Stimulated activated naive CD8-positive, alpha-beta T cell treated with anti-CD3 and anti-CD28 coated beads, Interleukin-15, Interleukin-2, amounts not matched to agents 100 U/mL and 50 U/mL, for 24 hours (primary cell): ENCODE measurements at regions not wholly inside any gene's neighbourhood (a gene's known extent, or its start where the extent isn't known, plus 50 kb on each side); places are given as distances from the start of the nearest gene placed in this dataset.

Experiments used
- ATAC-seq: fragments of 150-1000 bp; cut with Tn5 transposase; one replicate; pipeline ENCODE4 v1.10.0; 2021
- DNase-seq: peaks from one replicate; pipeline ENCODE4 v3.0.0; 2021

DNA sequence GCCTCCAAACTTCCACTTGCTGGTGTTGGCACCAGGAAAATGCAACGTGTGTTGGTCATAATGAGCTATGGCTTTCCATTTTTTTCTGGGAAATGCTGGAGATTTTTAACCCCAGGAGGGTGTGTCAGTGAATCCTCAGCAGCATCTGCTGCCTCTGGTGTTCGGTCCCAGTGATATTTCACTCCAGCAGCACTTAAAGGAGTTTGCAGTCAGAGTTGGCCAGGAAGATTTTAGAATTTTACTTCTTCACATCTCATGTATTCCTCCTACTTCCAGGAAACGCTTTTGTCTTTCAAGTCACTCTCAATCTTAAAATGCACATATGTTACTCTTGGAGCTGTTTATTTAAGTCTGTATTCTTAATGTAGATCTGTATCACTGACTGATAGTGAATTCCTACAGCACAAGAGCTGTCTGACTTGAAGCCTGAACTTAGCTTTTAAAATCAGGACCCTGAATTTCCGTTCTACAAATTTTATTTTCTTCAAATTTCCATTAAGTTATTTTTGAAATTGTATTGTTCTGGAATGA is 903.4 kb upstream of the SLC10A2 start:
- no peak for ATAC-seq

DNA sequence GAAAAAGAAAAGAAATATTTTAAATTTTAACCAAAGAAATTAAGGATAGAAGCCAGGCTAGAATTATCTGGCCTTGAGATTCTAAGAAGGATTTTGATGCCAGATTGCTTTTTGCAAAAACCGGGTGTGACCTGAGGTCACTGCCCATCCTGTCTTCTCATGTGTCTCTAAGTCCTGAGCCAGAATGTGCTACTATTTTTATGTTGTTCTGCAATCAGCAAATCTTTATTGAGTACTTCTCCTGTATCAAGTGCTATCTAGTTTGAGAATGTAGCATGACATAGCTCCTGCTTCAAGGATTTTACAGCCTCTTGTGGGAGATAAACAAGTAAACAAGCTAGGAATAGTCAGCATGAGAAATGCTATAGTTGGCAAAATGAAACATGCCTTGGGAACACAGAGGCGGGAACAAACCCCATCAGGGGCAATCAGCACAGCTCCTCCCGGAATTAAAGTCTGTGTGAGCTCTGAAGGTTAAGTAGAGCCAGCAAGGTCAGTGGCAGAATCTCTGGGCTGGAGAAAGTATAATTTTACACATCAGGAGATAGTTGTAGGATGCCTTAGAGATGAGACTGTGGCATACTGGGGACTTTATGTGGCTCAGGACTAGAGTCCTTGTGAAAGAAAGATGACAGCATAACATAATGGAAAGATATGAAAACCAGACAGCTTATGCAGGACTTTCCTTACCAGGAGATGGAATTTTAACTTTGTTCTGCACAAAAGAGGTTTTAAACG is 899.5 kb upstream of the SLC10A2 start:
- DNase-seq (no peak), ATAC-seq (no peak)

More for the DNA sequence above, 903.4 kb upstream of the SLC10A2 start:
- DNase-seq, result no peak

DNA sequence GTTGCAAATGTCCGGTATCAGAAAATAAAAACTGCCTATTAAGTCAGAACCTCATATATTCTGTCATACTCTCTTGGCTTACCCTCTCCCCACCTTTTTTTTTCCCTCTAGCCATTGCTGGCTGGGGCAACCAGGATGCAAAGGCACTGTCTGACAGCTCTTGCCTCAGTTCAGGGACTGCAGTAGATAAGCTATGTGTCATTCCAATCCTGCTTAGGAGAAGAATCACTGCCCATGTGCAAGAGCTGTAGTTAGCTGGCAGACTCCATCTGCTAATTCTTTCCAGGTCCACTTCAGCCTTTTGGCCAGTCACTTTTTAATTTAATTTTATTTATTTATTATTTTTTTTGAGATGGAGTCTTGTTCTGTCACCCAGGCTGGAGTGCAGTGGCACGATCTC is 895.6 kb upstream of the SLC10A2 start:
- no peak for ATAC-seq
- DNase-seq, result no peak

DNA sequence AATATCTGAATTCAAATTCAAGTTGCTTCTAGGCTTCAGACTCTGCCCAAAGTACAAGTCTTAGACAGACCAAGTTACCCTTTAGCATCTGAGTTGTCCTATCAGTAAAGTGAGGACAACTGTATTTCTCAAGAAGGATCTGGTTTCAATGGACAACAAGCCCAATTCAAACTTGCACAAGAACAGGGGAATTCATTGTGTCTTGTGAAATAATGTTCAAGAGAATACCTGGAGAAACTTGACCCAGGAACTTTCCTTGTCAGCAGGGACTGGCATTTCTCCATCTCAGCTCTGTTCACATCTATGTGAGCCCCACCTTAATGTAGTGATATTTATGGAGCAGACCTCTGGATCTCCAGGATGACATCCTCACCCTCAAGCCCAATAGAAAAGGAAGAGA is 894.9 kb upstream of the SLC10A2 start:
- no peak for ATAC-seq
- no peak for DNase-seq

DNA sequence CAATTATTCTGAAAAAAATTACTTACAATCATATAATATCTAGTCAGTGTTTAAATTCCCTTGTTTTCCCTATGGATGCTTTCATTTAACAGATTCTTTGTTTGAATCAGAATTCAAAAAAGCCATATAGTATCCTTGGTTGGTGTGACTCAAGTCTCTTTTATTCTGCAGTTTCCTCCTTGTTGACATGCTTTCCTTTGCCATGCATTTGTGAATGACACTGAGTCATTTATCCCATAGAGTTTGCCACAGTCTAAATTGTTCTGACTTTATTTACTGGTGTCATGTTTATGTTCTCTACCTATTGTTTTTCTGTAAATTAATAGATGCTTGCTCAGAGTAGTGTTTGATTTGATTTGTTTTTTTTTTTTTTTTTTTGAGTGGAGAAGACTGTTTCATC is 893.8 kb upstream of the SLC10A2 start:
- no peak for ATAC-seq
- DNase-seq, result no peak

DNA sequence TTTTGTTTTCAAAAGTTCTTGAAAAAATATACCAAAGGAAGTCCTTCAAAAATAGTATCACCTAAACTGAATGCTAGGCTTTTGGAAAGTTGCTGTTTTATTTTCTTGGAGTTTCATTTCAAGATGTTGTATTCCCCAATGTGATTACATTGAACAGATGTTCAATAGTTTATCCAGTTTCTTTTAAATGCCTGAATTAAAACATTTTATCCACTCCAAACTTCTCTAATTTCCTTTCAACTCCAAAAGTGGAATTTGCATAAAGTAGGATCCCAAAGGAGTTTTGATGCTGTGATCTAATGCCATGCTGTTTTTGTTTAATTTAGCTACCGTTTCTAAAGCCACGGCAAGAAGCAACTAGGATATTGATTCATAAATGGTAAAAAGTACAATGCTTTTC is 892.5 kb upstream of the SLC10A2 start:
- ATAC-seq (no peak), DNase-seq (no peak)

DNA sequence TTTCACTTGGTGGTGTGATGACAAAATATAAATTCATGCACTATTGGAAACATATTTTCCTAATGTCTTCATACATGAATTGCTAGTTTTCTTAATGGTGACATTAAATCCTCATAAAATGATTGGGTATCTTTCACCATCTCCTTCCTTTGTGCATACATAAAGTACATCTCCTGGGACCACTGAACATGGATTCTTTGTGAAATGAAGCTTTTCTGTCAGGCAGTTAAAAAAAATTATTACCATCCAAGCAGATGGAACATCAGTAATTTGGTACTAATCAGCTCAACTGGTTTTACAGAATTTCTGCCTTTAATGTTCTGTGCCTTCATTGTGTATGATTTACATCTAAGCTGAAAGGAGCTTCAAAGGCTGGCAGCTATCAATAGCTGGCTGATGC is 891.7 kb upstream of the SLC10A2 start:
- no peak for ATAC-seq
- DNase-seq, result no peak

DNA sequence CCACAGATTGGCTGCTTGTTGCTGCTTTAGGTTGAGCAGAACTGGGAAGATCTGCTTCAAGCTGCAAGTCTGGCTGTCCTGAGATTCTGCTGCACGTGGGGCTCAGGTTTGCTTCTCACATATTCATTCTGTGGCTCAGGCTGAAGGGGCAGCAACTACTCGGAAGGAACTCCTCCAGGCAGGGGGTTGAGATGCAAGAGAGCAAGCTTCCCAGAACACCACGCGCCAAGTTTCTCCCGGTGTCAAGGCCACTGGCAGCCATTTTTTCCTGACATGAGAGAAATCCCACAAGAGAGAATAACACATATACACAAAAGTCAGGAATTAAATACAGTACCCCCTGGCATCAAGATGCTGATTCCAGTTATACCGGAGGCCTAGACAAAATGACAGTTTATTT is 887.6 kb upstream of the SLC10A2 start:
- ATAC-seq (no peak), DNase-seq (no peak)

DNA sequence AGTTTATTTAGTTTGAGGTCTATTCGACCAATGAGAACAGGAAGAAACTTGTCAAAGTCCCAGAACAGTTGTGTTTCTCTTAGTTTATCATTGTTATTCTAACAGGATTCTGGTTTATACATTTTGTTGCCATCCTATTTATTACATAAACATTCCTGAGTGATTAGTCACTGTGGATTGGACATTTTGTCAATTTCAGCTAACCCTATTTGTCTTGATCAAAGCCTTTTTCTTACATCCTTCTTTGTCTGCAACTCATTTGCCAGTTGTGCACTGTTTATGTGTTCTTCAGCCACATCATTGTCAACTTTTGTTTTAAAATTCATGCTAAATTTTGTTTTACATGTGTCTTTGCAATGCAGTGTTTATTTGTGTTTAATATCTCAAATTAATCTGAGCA is 886.0 kb upstream of the SLC10A2 start:
- no peak for ATAC-seq
- DNase-seq, result no peak

DNA sequence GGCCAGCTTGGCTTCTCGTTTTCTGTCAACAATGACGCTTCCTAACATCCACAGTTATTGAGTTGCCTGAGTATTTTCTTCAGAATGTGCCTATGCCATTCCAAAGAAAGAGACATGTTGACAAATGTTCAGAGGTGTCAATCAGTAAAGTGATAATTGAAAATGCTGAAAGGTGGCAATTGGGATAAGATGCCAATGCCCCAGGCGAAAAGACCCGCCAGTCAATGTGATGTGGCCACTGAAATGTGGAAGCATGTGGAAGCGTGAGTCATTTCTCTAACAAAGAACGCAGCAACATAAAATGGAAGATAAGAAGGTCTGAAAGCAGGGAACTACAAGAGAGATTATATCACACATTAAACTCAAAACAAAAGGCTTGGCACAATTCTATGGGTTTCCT is 882.2 kb upstream of the SLC10A2 start:
- DNase-seq (no peak), ATAC-seq (no peak)

DNA sequence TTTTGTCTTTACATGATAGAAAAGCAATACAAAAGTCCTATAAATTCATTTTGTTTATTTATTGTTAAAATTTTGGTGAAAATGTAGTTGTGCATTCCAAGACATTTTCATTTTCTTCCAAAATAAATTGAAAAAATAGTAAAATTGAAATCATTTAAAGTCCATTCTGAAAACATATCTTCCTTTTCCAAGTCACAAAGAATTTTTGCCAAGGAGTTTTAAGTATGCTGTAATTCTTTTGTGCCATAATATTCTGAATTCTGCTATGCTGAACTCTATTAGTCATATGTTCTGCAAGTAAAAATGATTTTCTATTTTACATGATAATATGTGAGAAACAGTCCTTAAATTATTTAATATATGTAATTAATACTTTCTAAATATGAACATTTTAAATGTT is 879.6 kb upstream of the SLC10A2 start:
- ATAC-seq, result no peak
- DNase-seq, result no peak

DNA sequence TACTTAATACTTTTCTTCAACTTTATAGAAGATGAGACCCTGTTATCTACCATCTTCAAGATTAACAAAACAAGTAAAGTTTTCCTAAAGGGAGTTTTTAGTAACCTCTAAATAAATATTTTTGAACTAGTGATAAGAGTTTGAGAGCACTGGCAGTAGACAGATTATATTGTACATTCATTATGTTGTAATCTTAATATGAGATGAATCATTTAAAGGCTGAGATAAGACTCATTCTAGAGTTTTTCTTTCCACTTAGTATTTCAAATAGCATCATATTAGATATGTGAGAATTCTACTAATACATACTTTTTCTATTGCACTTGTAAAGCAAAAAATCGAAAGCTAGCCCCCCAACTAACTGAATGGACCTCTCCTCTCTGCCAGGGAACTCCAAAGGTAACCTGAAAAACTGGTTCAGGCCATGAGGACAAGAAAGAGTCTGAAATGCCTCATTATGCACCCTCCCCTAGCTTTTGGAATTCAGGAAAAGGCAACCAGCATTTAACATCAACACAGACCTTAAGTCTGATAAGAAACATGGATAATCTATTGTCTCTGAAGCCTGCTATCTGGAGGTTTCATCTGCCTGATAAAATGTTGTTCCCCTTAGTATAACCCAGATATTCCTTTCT is 875.4 kb upstream of the SLC10A2 start:
- DNase-seq (no peak), ATAC-seq (no peak)

DNA sequence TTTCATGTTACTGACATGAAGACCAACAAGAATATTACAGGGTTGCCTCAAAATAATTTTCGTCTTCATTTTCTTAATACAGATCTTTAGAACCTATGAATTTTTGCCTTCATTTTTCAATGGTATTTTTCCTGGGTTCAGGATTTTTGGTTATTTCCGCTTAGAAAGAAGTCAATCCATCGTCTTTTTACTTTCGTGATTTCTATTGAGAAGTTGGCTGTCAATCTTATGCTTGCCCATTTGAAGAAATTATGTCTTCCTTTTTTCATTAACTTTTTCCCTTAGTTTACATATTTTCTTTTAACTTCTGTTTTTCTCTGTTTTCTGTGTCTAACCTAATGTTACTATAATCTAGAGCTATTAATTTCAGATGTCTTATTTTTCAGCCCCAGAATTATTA is 868.9 kb upstream of the SLC10A2 start:
- DNase-seq (no peak), ATAC-seq (no peak)

DNA sequence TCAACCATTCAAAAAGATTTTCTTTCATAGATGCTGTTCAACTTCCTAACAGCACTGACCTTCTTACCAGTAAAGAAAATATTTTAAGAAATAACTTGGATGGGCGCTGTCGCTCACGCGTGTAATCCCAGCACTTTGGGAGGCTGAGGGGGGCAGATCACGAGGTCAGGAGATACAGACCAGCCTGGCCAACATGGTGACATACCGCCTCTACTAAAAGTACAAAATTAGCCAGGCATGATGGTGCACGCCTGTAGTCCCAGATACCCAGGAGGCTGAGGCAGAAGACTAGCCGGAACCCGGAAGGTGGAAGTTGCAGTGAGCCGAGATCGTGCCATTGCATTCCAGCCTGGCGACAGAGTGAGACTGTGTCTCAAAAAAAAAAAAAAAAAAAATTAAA is 865.7 kb upstream of the SLC10A2 start:
- no peak for ATAC-seq
- no peak for DNase-seq

DNA sequence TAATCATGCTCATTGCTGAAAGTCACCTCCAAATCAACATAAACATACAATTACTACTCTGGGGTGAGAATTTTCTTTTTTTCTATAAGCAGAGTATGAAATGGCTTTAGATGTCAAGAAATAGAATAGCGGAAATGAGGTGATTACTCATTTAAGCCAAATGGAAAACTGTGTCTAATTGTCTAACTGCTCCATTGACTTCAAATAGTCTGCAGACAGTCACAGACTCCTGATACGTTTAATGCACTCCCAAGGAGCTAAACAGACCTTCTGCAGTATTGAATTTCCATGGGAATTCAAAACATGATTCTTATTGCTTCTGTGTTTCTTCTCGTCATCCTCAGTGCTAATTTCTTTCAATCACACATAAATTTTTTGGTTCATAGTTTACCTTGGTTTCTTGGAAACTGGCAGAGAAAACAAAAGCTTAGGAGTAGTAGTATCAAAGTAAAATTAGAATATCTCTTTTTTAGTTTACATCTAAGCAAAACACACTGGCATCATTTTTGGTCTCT is 865.2 kb upstream of the SLC10A2 start:
- DNase-seq (no peak), ATAC-seq (no peak)

DNA sequence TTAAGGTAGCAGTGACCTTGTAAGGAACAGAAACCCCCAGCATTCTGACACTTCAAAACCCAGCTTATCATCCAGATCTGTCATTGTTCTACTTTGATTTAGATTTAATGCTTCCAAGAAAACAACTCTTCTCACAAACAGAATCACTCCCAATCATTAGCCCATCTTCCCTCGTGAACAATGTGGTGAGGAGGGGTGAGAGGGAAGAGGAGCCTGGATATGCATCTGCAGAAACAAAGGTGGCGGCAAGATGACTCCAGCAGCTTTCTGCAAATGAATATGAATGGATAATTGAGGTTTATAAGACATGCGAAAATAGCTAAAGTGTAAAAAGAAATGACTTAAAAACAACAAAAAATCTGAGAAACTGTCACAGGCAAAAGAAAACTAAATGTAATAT is 859.9 kb upstream of the SLC10A2 start:
- ATAC-seq (no peak), DNase-seq (no peak)

DNA sequence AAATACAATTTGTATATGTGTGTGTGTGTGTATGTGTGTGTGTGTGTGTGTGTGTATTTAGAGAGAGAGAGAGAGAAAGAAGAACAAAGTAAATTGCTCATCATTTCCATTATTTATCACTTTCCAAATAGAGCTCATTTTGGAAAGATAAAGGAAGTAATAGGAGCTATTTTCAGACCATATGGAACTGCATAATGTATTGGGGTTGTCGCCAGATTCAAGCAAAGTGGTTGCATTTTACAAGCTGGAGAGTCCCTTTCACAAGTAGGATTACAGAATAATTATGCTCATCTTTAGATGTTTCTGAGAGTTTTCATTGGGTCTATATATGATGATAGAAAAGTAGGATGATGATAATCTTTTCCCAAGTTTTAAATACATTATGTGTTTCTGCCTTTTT is 842.7 kb upstream of the SLC10A2 start:
- DNase-seq (no peak), ATAC-seq (no peak)

DNA sequence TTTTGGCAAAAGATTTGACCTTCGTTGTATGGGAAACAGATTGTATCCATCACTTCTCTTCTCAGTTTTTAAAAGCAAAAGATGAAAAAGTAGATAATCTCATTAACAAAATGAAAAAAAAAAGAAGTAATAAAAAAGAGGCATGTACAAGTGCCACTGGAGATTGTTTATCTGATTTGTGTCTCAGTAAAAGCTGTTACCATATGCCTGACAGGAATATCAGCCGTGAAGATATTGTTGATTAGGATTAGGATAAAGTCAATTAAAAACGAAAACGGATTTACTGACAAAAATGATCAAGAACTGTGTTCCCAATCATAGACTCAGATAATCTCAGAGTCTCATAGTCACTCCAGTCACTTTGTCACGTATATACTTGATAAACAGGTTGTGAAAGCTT is 842.1 kb upstream of the SLC10A2 start:
- ATAC-seq (no peak), DNase-seq (no peak)

DNA sequence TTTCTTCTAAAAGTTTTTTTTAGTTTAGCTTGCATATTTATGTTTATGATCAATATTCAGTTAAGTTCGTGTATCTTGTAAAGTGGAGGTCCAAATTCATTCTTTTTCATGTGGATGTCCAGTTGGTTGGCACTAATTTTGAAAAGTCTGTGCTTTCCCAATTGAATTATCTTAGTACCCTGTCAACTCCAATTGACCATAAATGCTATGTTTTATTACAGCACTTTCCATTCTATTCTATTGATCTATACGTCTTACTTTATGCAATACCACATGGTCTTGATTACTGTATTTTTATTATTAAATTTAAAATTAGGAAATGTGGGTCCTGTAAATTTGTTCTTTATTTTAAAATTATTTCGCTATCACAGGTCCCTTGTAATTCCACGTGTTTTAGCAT is 837.6 kb upstream of the SLC10A2 start:
- no peak for DNase-seq

DNA sequence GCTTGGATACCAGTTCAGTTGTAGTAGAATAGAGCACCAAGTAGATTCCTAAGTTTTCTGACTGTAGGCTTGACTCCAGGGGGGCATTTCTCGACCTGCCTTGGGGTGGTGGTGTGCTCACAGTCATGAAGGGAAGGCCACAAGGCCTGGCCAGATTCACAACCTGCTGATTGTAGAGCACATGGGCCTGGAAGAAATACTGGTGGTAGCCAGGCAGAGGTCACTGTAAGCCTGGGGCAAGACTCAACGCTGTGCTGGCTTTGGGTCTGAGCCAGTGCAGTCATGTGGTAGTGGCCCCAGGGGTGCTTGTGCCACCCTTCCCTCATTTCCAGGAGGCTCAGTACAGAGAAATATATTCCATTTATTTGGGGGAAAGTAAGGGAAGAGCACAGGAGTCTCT is 832.3 kb upstream of the SLC10A2 start:
- DNase-seq (no peak), ATAC-seq (peak; percentile 3)

More for the DNA sequence above, 837.6 kb upstream of the SLC10A2 start:
- no peak for ATAC-seq

DNA sequence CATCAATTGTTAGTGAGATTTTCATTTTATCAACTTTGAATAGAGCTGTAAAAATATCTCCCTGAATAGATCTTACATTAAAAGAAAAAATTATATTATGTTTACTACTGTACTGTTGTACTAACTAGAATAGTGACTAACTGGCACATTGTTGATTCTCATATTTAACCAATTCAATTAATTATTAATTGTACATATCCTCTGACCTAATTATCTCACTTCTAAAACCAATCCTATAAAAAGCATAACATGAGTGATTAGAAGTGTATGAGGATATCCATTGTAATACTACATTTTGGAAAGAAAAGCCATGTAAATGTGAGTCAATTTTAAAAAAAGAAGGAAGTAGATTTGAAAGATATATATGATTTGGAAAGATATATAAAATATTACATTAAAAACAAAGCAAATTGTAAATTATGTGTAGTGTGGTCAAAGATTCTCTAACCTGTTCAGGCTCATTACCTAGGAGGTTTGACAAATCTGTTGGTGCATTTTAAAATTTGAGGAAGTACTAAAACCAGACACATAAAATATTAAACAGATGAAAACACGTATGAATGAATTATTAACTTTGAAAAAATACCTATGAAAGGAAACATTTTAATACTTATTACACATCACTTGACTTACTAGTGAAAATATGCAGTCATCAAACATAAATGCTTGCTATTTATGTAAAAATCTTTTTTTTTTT is 829.8 kb upstream of the SLC10A2 start:
- ATAC-seq, result no peak
- no peak for DNase-seq

DNA sequence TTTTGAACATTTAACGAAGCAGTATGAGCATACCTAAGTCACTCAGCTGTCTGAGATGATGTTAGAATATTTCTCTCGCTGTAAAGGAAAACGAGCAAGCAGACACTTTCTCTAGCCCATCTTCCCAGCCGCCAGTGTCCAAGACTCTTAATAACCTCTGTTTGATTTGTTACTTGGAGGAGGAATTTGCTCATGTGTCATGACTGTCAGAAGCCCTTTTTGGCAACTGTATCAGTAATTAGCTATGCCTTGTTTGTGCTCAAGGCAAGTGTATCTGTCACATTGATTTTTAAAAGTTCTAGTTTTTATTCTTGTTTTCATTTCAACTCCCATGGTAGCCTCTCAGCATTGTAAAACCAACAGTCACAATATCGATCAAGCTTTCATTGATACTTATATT is 828.4 kb upstream of the SLC10A2 start:
- ATAC-seq, result no peak
- DNase-seq, result no peak

DNA sequence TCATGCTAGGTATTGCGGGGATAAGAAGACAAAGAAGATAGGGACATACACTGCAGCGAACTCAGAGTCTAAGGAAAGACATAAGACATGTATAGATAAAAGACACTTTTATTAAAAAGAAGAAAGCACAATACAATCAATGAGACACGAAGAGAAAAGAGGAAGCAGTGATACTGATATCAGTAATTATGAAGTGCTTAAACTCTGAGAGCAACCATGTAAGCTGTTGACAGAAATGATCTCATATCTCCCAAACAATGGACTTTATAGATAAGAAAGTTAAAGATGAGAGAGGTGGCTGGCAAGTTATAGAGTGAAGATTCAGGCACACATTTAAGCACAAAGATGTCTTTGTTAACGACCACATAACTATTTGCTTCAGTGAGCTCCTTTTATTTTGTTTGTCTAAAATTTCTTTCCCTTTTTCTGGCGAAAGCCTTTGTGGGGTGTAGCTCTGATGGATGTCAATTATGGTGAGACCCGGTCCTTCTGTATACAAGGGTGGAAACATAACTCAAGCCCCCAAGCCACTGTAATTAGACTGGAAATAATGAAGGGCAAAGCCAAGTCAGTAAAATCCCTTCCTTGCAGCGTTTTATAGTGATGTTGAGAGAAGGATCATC is 818.0 kb upstream of the SLC10A2 start:
- ATAC-seq (no peak), DNase-seq (no peak)
